Progenitor cell of endocrine pancreas (in vitro differentiated cells): ENCODE measurements at regions not wholly inside any gene's neighbourhood (a gene's known extent, or its start where the extent isn't known, plus 50 kb on each side); places are given as distances from the start of the nearest gene placed in this dataset.

ENCODE experiments used
- DNase-seq: peaks from one replicate; pipeline ENCODE4 v3.0.0; 2021; ENCODE audit warnings: low spot score; ENCODE audit not compliant: unreplicated experiment
- H3K27ac Mint-ChIP-seq: 2 replicates; pipeline ENCODE4 v1.8.0; 2021; ENCODE audit warnings: mild to moderate bottlenecking, moderate library complexity, mixed read lengths
- H3K27me3 Mint-ChIP-seq: 2 replicates; pipeline ENCODE4 v1.8.0; 2021; ENCODE audit warnings: mixed read lengths
- H3K36me3 Mint-ChIP-seq: 2 replicates; pipeline ENCODE4 v1.8.0; 2022; ENCODE audit warnings: mixed read lengths; ENCODE audit not compliant: insufficient read depth
- H3K4me1 Mint-ChIP-seq: 2 replicates; pipeline ENCODE4 v1.8.0; 2021; ENCODE audit warnings: low read depth, mixed read lengths
- H3K4me3 Mint-ChIP-seq: 2 replicates; pipeline ENCODE4 v1.8.0; 2021; ENCODE audit warnings: low read depth, mild to moderate bottlenecking, moderate library complexity, mixed read lengths
- H3K9me3 Mint-ChIP-seq: 2 replicates; pipeline ENCODE4 v1.8.0; 2021; ENCODE audit warnings: low read depth, mixed read lengths
- CTCF ChIP-seq: fragments of 200-600 bp; sonication (generic); IDR thresholded peaks from one replicate; pipeline ENCODE4 v1.5.0; 2021; ENCODE audit warnings: antibody characterized with exemption, mild to moderate bottlenecking; ENCODE audit not compliant: unreplicated experiment

GRCh38 chr1:60870269-60870865 is 212.0 kb upstream of the NFIA start:
- no peaks in the 10 kb centered on the region for H3K36me3 Mint-ChIP-seq
- no peaks in the 10 kb centered on the region for H3K9me3 Mint-ChIP-seq
- no peak for TF ChIP-seq CTCF
- H3K4me1 Mint-ChIP-seq = peaks cover 4% of the 10 kb centered on the region
- DNase-seq = no peak
- no peaks in the 10 kb centered on the region for H3K27me3 Mint-ChIP-seq
- H3K4me3 Mint-ChIP-seq = no peak overlapping the region
- no peak overlapping the region for H3K27ac Mint-ChIP-seq

DNA sequence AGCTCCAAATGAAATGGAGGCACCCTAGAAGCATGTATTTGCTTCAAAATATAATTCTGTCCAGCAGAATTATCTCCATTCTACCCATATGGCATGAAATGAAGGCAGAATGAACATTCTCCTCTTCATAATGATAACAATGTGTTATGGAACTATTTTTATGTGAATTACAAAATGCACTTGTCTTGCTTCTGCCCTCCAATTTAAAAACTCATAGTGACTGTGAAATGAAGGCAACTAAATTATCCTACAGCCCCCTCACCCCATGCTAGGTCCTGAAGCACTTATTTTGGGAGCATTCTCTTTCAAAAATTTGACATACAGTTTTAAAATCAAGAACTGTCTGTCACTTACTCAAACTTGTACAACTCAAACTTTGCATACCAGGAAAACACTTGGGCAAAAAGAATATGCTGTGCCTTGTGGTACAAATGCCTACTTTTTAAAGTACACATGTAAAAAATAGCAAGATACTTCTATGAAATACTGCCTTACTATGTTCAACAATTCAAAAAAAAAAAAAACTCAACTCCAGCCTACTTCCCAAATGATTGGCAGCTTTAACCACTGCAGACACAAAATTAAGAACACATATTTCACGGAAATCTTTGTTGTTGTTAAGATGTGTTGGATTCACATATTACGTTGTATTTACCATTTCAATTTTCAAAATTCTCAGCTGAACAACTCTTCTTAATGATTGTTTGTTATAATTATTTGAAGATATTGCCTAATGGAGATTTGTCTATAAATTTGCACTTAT is 213.3 kb upstream of the NFIA start:
- Mint-ChIP-seq H3K4me3 (no peak overlapping the region), H3K4me1 (peaks cover 4% of the 10 kb centered on the region), H3K27ac (no peak overlapping the region), H3K27me3 (peaks cover 2% of the 10 kb centered on the region), H3K9me3 (no peaks in the 10 kb centered on the region), H3K36me3 (no peaks in the 10 kb centered on the region)
- no peak for DNase-seq
- TF ChIP-seq CTCF = no peak

- peaks cover 7% of the 10 kb centered on the region for H3K27me3 Mint-ChIP-seq
- H3K27ac Mint-ChIP-seq = no peak overlapping the region
- no peak overlapping the region for H3K4me3 Mint-ChIP-seq
- no peak for TF ChIP-seq CTCF
- peaks cover under 1% of the 10 kb centered on the region for H3K4me1 Mint-ChIP-seq
- no peaks in the 10 kb centered on the region for H3K36me3 Mint-ChIP-seq
- no peaks in the 10 kb centered on the region for H3K9me3 Mint-ChIP-seq
- DNase-seq = no peak
Measured at GRCh38 chr1:60867782-60868181, 214.6 kb upstream of the NFIA start.

DNA sequence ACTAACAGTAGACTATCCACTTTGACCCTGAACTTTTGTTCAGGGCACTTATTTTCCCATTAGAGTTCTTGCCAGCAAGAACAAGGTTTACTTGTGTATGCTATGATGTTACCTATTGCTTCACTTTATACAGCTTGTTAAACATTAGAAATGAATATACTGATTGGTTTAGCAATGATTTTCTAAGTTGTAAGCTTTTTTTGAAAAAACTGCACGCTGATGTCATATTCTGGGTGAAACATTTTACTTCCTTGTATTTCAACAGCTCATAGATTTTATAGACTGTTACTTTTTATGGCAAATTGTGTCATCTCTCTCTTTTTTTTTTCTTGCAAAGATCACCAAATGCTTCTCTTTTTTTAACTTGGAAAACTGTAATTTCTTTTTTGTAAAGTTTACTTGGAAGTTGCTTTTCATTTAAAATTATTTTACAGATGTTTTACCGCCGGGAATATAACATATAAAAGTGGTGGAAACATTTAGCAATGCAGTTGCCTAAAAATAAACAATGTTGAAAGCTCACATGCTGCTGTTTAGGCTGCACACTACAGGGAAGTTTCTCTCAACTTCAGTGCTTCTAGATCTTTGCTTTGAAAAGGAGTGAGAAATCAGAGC is 215.3 kb upstream of the NFIA start:
- Mint-ChIP-seq H3K27ac (no peak overlapping the region), H3K27me3 (peaks cover 9% of the 10 kb centered on the region), H3K36me3 (no peaks in the 10 kb centered on the region), H3K4me1 (no peaks in the 10 kb centered on the region), H3K4me3 (no peak overlapping the region), H3K9me3 (no peaks in the 10 kb centered on the region)
- DNase-seq = no peak
- TF ChIP-seq CTCF = no peak

DNA sequence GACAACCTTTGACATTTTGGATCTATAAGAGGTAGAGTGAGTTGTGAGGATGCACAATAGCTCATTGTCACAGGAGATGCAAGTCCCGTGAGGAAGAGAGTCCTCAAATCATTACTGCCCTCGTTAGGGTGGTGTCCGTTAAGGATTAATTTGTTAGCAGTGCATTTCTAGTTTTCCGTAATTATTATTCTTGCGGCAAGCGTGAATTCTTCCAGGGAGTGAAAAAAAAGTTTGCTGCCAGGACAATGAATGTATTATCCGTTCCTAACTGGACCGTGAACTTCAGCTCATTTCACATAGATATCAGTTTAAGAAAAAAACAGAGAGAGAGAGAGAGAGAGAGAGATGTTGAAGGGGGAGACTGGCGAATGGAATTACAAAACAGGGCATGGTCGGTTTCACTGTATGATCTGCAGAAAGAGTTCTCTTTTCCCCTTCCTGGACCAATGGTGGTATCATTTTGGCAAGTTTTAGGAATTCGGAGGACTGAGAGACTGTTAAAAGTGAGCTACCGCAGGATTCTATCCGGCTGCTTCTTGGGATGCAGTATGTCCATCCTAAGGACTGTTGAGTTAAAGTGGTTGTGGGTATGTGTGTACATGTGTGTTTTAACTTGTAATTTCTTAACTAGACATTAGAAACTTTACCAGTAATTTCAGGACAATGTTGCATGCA is 216.0 kb upstream of the NFIA start:
- no peak overlapping the region for H3K4me3 Mint-ChIP-seq
- no peak for TF ChIP-seq CTCF
- no peaks in the 10 kb centered on the region for H3K36me3 Mint-ChIP-seq
- H3K9me3 Mint-ChIP-seq = no peaks in the 10 kb centered on the region
- no peaks in the 10 kb centered on the region for H3K4me1 Mint-ChIP-seq
- DNase-seq = no peak
- H3K27me3 Mint-ChIP-seq = peaks cover 9% of the 10 kb centered on the region
- no peak overlapping the region for H3K27ac Mint-ChIP-seq
